Neural progenitor cell (in vitro differentiated cells): ENCODE measurements at regions not wholly inside any gene's neighbourhood (a gene's known extent, or its start where the extent isn't known, plus 50 kb on each side); places are given as distances from the start of the nearest gene placed in this dataset.

Experiments used
- DNase-seq: peaks from one replicate; pipeline ENCODE4 v3.0.0-alpha.2; 2016; ENCODE audit warnings: low spot score
- H2AFZ ChIP-seq: fragments of 200-600 bp; sonication (generic); replicated peaks from 2 replicates; pipeline ENCODE4 v1.6.1; 2016; ENCODE audit warnings: antibody characterized with exemption
- H3F3A ChIP-seq: fragments of 200-600 bp; sonication (generic); 2 replicates; pipeline ENCODE4 v1.6.1; 2016; ENCODE audit warnings: antibody characterized with exemption, low read depth
- H3K27ac ChIP-seq: fragments of 200-600 bp; sonication (generic); 2 replicates; pipeline ENCODE4 v1.5.1; 2016; ENCODE audit warnings: mild to moderate bottlenecking
- H3K27me3 ChIP-seq: fragments of 200-600 bp; sonication (generic); 2 replicates; pipeline ENCODE4 v1.6.1; 2016; ENCODE audit warnings: mild to moderate bottlenecking, moderate library complexity
- H3K36me3 ChIP-seq: fragments of 200-600 bp; sonication (generic); 2 replicates; pipeline ENCODE4 v1.5.1; 2016
- H3K4me1 ChIP-seq: fragments of 200-600 bp; sonication (generic); 2 replicates; pipeline ENCODE4 v1.6.1; 2016; ENCODE audit warnings: mixed run types
- H3K4me2 ChIP-seq: fragments of 200-600 bp; sonication (generic); 2 replicates; pipeline ENCODE4 v1.6.1; 2016
- H3K4me3 ChIP-seq: fragments of 200-600 bp; sonication (generic); 2 replicates; pipeline ENCODE4 v1.5.1; 2016
- H3K79me2 ChIP-seq: fragments of 200-600 bp; sonication (generic); 2 replicates; pipeline ENCODE4 v1.6.1; 2016; ENCODE audit warnings: low read depth
- H3K9ac ChIP-seq: fragments of 200-600 bp; sonication (generic); 2 replicates; pipeline ENCODE4 v1.6.1; 2016
- H3K9me3 ChIP-seq: fragments of 200-600 bp; sonication (generic); 2 replicates; pipeline ENCODE4 v1.5.1; 2016; ENCODE audit warnings: low read depth
- H4K20me1 ChIP-seq: fragments of 200-600 bp; sonication (generic); 2 replicates; pipeline ENCODE4 v1.6.1; 2016; ENCODE audit warnings: low read depth
- H3K27ac Mint-ChIP-seq: 3 replicates; pipeline ENCODE4 v1.8.0; 2021; ENCODE audit warnings: mixed read lengths
- H3K27me3 Mint-ChIP-seq: 2 replicates; pipeline ENCODE4 v1.8.0; 2022; ENCODE audit warnings: low read depth, mild to moderate bottlenecking, inconsistent platforms, moderate library complexity, mixed read lengths; ENCODE audit not compliant: insufficient read depth
- H3K36me3 Mint-ChIP-seq: 3 replicates; pipeline ENCODE4 v1.8.0; 2021; ENCODE audit warnings: mixed read lengths
- H3K4me1 Mint-ChIP-seq: 3 replicates; pipeline ENCODE4 v1.8.0; 2021; ENCODE audit warnings: mixed read lengths
- H3K4me3 Mint-ChIP-seq: 3 replicates; pipeline ENCODE4 v1.8.0; 2021; ENCODE audit warnings: mild to moderate bottlenecking, moderate library complexity, mixed read lengths
- H3K9me3 Mint-ChIP-seq: 3 replicates; pipeline ENCODE4 v1.8.0; 2020; ENCODE audit warnings: mixed read lengths
- EZH2 ChIP-seq: fragments of 200-600 bp; sonication (generic); IDR thresholded peaks from 2 replicates; pipeline ENCODE4 v1.6.1; 2017; ENCODE audit warnings: antibody characterized with exemption, mild to moderate bottlenecking, moderate library complexity
- EZH2phosphoT487 ChIP-seq: fragments of 200-600 bp; sonication (generic); IDR thresholded peaks from 2 replicates; pipeline ENCODE4 v1.6.1; 2017; ENCODE audit warnings: antibody characterized with exemption
- TF ChIP-seq, protein P1 (sequence below): fragments of 200-600 bp; sonication (generic); IDR thresholded peaks from 2 replicates; pipeline ENCODE4 v1.5.1; 2017; ENCODE audit warnings: antibody characterized with exemption, mild to moderate bottlenecking

DNA sequence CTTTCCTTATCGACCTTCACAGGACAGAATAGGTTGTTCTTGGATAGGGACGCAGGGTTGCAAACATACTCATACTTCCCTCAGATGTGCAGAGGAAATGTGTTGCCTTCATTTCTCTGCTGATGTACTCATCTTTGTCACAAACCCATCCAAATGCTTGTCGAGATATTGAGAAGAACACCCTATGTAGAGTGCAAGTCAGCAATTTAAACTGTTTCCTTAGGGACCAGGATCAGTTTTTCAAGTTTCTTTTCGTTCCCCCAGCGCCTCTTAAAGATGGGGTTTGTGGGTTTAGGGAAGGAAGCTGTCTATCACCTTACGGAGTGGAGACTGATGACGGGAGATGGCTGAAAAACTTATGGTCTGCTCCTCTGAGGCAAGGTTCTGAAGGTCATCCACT, 474.2 kb downstream of the EPHA4 start:
- H3K27me3 Mint-ChIP-seq: peaks cover 10% of the 10 kb centered on the region
- no peaks in the 10 kb centered on the region for H3K9me3 ChIP-seq
- H3K4me3 Mint-ChIP-seq: no peak overlapping the region
- no peak overlapping the region for H3K27ac ChIP-seq
- no peaks in the 10 kb centered on the region for H3K36me3 Mint-ChIP-seq
- TF ChIP-seq, protein P1, sequence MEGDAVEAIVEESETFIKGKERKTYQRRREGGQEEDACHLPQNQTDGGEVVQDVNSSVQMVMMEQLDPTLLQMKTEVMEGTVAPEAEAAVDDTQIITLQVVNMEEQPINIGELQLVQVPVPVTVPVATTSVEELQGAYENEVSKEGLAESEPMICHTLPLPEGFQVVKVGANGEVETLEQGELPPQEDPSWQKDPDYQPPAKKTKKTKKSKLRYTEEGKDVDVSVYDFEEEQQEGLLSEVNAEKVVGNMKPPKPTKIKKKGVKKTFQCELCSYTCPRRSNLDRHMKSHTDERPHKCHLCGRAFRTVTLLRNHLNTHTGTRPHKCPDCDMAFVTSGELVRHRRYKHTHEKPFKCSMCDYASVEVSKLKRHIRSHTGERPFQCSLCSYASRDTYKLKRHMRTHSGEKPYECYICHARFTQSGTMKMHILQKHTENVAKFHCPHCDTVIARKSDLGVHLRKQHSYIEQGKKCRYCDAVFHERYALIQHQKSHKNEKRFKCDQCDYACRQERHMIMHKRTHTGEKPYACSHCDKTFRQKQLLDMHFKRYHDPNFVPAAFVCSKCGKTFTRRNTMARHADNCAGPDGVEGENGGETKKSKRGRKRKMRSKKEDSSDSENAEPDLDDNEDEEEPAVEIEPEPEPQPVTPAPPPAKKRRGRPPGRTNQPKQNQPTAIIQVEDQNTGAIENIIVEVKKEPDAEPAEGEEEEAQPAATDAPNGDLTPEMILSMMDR: no peak
- TF ChIP-seq EZH2 (no peak), EZH2phosphoT487 (no peak)
- no peak overlapping the region for H3K9ac ChIP-seq
- no peak for DNase-seq
- peaks cover 6% of the 10 kb centered on the region for H3F3A ChIP-seq
- H3K79me2 ChIP-seq: no peaks in the 10 kb centered on the region
- peaks cover 31% of the 10 kb centered on the region for H3K4me1 Mint-ChIP-seq
- H3K27me3 ChIP-seq: no peaks in the 10 kb centered on the region
- H3K9me3 Mint-ChIP-seq: no peaks in the 10 kb centered on the region
- H3K4me3 ChIP-seq: no peak overlapping the region
- H3K27ac Mint-ChIP-seq: no peak overlapping the region
- no peak overlapping the region for H2AFZ ChIP-seq
- no peak overlapping the region for H3K4me2 ChIP-seq
- no peaks in the 10 kb centered on the region for H4K20me1 ChIP-seq
- no peaks in the 10 kb centered on the region for H3K36me3 ChIP-seq
- peaks cover 29% of the 10 kb centered on the region for H3K4me1 ChIP-seq

DNA sequence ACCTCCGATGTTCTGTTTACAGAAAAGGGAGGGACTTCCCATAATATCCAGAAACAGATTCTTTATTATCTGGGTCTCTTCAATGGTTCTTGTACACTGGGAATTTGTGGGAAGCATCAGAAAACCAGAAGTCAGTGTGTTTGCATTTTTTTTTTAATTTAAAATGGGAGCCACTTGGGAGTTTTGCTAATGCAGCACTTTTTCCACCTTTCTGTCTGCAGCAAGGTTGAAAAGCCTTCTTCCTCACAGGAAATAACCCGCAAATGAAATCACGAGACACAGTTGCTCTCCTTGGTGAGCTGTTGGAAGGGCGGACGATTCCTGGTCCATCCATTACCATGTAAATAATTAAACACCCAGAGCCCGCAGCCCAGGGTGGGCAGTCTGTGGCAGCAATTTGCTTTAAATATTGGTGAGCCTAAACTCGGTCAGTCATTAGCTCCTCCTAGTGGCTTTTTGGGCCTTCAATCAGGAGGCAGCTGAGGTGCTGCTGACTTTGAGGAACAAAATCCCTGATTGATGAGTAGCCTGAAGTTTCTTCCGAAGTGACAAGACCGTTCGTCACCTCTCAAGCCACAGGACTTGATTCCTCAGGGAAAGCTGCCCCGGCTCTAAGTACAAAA, 471.5 kb downstream of the EPHA4 start:
- H3K4me2 ChIP-seq: no peak overlapping the region
- no peak overlapping the region for H3K27ac ChIP-seq
- no peak overlapping the region for H2AFZ ChIP-seq
- peaks cover 13% of the 10 kb centered on the region for H3K4me1 ChIP-seq
- H3K27ac Mint-ChIP-seq: no peak overlapping the region
- no peaks in the 10 kb centered on the region for H3K27me3 ChIP-seq
- no peak overlapping the region for H3K9ac ChIP-seq
- H3K9me3 Mint-ChIP-seq: no peaks in the 10 kb centered on the region
- no peak for TF ChIP-seq EZH2phosphoT487
- TF ChIP-seq, protein P1: peak; percentile 54
- H3K4me3 ChIP-seq: no peak overlapping the region
- peak; percentile 58 for DNase-seq
- peaks cover 13% of the 10 kb centered on the region for H3K27me3 Mint-ChIP-seq
- peaks cover 25% of the 10 kb centered on the region for H3K4me1 Mint-ChIP-seq
- no peaks in the 10 kb centered on the region for H3K79me2 ChIP-seq
- no peaks in the 10 kb centered on the region for H3K9me3 ChIP-seq
- no peaks in the 10 kb centered on the region for H3K36me3 ChIP-seq
- no peaks in the 10 kb centered on the region for H3K36me3 Mint-ChIP-seq
- no peaks in the 10 kb centered on the region for H4K20me1 ChIP-seq
- H3F3A ChIP-seq: peaks cover 4% of the 10 kb centered on the region
- no peak overlapping the region for H3K4me3 Mint-ChIP-seq

DNA sequence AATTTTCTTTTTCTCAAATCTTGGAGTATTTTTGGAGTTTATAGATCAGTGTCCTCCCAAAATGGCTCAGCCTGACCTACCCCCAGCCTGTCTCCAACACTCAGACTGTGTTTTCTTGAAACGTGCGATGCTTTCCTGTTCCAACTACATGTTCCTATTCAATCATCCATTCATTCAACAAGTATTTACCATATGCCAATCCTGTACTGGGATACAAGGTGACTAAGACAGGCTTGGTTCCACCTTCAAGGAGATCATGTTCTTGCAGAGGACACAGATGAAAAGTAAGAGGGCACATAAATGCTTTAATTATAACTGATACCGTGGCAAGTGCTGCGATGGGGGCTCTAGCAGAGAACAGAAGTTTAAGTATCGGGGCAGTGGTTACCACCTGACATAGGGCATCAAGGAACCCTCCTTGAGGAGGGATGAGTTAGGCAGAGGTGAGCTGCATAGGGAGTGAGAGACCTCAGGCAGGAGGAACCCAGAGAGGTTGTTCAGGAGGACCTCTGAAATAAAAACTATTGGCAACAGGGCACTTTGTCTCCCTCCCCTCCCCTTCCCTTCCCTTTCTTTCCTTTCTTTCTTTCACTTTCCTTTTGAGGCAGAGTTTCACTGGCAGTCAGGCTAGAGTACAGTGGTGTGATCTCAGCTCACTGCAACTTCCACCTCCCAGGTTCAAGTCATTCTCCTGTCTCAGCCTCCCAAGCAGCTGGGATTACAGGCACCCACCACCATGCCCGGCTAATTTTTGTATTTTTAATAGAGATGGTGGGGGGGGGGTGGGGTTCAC, 469.0 kb downstream of the EPHA4 start:
- Histone ChIP-seq H3K4me2 (no peak overlapping the region), H3K9me3 (no peaks in the 10 kb centered on the region), H3K4me3 (no peak overlapping the region), H3K79me2 (no peaks in the 10 kb centered on the region), H3K9ac (no peak overlapping the region), H3K27me3 (no peaks in the 10 kb centered on the region), H3F3A (no peaks in the 10 kb centered on the region), H3K4me1 (no peaks in the 10 kb centered on the region), H3K27ac (no peak overlapping the region), H2AFZ (no peak overlapping the region), H4K20me1 (no peaks in the 10 kb centered on the region), H3K36me3 (no peaks in the 10 kb centered on the region)
- Mint-ChIP-seq H3K9me3 (no peaks in the 10 kb centered on the region), H3K27ac (no peak overlapping the region), H3K4me1 (peaks cover 6% of the 10 kb centered on the region), H3K36me3 (no peaks in the 10 kb centered on the region), H3K27me3 (peaks cover 11% of the 10 kb centered on the region), H3K4me3 (no peak overlapping the region)
- no peak for TF ChIP-seq EZH2phosphoT487
- TF ChIP-seq, protein P1: no peak
- DNase-seq: no peak
